OCI-LY7 (cell line): ENCODE measurements at regions not wholly inside any gene's neighbourhood (a gene's known extent, or its start where the extent isn't known, plus 50 kb on each side); places are given as distances from the start of the nearest gene placed in this dataset.
"Not testable (repeated sequence)": the region's sequence is repeated elsewhere in the genome, so short reads cannot be mapped to it uniquely, and the experiment has no call there.

ENCODE experiments used
- BruUV-seq: library from RNA; stranded (reverse); fragments of 400-500 nt; replicated peaks from 2 replicates; lab custom pipeline; 2021; lab: Mats Ljungman, UMichigan
- CTCF ChIA-PET: fragments of 300-600 bp; sonication (Branson Sonifier 250); formaldehyde crosslinking; loops from one replicate; lab custom pipeline; 2022; ENCODE audit warnings: antibody characterized with exemption; ENCODE audit not compliant: unreplicated experiment; lab: Charles Lee
- POLR2A ChIA-PET: fragments of 300-600 bp; sonication (Branson Sonifier 250); formaldehyde crosslinking; loops from one replicate; lab custom pipeline; 2022; ENCODE audit warnings: antibody characterized with exemption; lab: Charles Lee
- DNase-seq: peaks from one replicate; pipeline ENCODE4 v3.0.0-alpha.2; 2015; ENCODE audit warnings: low spot score
- H2AFZ ChIP-seq: fragments of 200-600 bp; sonication (generic), shearing (Covaris generic); 2 replicates; pipeline ENCODE4 v1.6.1; 2014; ENCODE audit warnings: mild to moderate bottlenecking, antibody characterized with exemption, low read length, moderate library complexity
- H3K27ac ChIP-seq: fragments of 200-600 bp; sonication (generic); 2 replicates; pipeline ENCODE4 v1.5.1; 2014; ENCODE audit warnings: mixed run types, low read depth, mild to moderate bottlenecking, moderate library complexity, low read length, inconsistent platforms; ENCODE audit not compliant: poor library complexity, severe bottlenecking
- H3K36me3 ChIP-seq: fragments of 200-600 bp; sonication (generic); 2 replicates; pipeline ENCODE4 v1.6.1; 2014; ENCODE audit warnings: mild to moderate bottlenecking, antibody characterized with exemption, low read length, moderate library complexity, mixed read lengths; ENCODE audit not compliant: insufficient read depth
- H3K4me1 ChIP-seq: fragments of 200-600 bp; sonication (generic); 2 replicates; pipeline ENCODE4 v1.5.1; 2014; ENCODE audit warnings: mild to moderate bottlenecking, low read length; ENCODE audit not compliant: insufficient read depth, poor library complexity, severe bottlenecking
- H3K4me2 ChIP-seq: fragments of 200-600 bp; sonication (generic); 2 replicates; pipeline ENCODE4 v1.6.1; 2014; ENCODE audit warnings: mild to moderate bottlenecking, low read length
- H3K4me3 ChIP-seq: fragments of 200-600 bp; sonication (generic); 2 replicates; pipeline ENCODE4 v1.5.1; 2014; ENCODE audit warnings: mild to moderate bottlenecking, low read depth, low read length; ENCODE audit not compliant: poor library complexity, severe bottlenecking
- H3K79me2 ChIP-seq: fragments of 200-600 bp; sonication (generic); 2 replicates; pipeline ENCODE4 v1.6.1; 2016; ENCODE audit warnings: low read depth, mild to moderate bottlenecking, low read length, moderate library complexity, mixed read lengths; ENCODE audit not compliant: insufficient read depth
- H3K9me2 ChIP-seq: fragments of 200-600 bp; sonication (generic); 2 replicates; pipeline ENCODE4 v1.6.1; 2016; ENCODE audit warnings: mild to moderate bottlenecking, low read length, mixed read lengths; ENCODE audit not compliant: insufficient read depth
- H3K9me3 ChIP-seq: fragments of 200-600 bp; sonication (generic); 2 replicates; pipeline ENCODE4 v1.6.1; 2014; ENCODE audit warnings: mild to moderate bottlenecking, mixed run types, low read length, mixed read lengths
- H4K20me1 ChIP-seq: fragments of 200-600 bp; sonication (generic); 2 replicates; pipeline ENCODE4 v1.6.1; 2014; ENCODE audit warnings: mild to moderate bottlenecking, antibody characterized with exemption, low read length, moderate library complexity, mixed read lengths; ENCODE audit not compliant: insufficient read depth
- EZH2phosphoT487 ChIP-seq: fragments of 200-600 bp; sonication (generic); IDR thresholded peaks from 2 replicates; pipeline ENCODE4 v1.6.1; 2018; ENCODE audit warnings: low read depth, borderline replicate concordance, mild to moderate bottlenecking, mixed run types, antibody characterized with exemption, low read length, moderate library complexity, mixed read lengths
- intact Hi-C: fragments of 100-400 bp; cut with micrococcal nuclease; formaldehyde crosslinking; loops from one replicate; pipeline ENCODE4 v1.10.0; 2022; ENCODE audit not compliant: unreplicated experiment
- TF ChIP-seq, protein P1 (sequence below): fragments of 200-600 bp; sonication (generic); conservative IDR thresholded peaks from 2 replicates; pipeline ENCODE4 v1.5.1; 2014; ENCODE audit warnings: mild to moderate bottlenecking, antibody characterized with exemption, low read length, moderate library complexity, mixed read lengths

GRCh38 chr17:21475571-21475970 is 99.4 kb downstream of the KCNJ12 start:
- Histone ChIP-seq H3K4me3 (no peak overlapping the region), H2AFZ (no peak overlapping the region), H4K20me1 (no peaks in the 10 kb centered on the region), H3K9me3 (no peaks in the 10 kb centered on the region), H3K4me1 (no peaks in the 10 kb centered on the region), H3K27ac (no peak overlapping the region), H3K36me3 (no peaks in the 10 kb centered on the region), H3K9me2 (no peaks in the 10 kb centered on the region), H3K79me2 (no peaks in the 10 kb centered on the region), H3K4me2 (no peak overlapping the region)
- intact Hi-C loops: no loop called here
- ChIA-PET CTCF (no interaction called here), POLR2A (interaction anchor here (0.6 kb wide), 1 partner anchor 432 kb away, joined by 3 read pairs; no protein-coding TSS in a partner anchor)
- no peak for DNase-seq
- TF ChIP-seq EZH2phosphoT487: no peak
- BruUV-seq: no TSS peak

- no peaks in the 10 kb centered on the region for H3K36me3 ChIP-seq
- no peak for DNase-seq
- H3K4me1 ChIP-seq: no peaks in the 10 kb centered on the region
- H2AFZ ChIP-seq: no peak overlapping the region
- intact Hi-C loops: no loop called here
- H3K27ac ChIP-seq: no peak overlapping the region
- H3K79me2 ChIP-seq: no peaks in the 10 kb centered on the region
- H4K20me1 ChIP-seq: no peaks in the 10 kb centered on the region
- ChIA-PET CTCF (no interaction called here), POLR2A (interaction anchor here (0.6 kb wide), 2 partner anchors 14 to 303 kb away, joined by 3 to 5 read pairs; no protein-coding TSS in a partner anchor)
- no peak overlapping the region for H3K4me3 ChIP-seq
- TF ChIP-seq, protein P1, sequence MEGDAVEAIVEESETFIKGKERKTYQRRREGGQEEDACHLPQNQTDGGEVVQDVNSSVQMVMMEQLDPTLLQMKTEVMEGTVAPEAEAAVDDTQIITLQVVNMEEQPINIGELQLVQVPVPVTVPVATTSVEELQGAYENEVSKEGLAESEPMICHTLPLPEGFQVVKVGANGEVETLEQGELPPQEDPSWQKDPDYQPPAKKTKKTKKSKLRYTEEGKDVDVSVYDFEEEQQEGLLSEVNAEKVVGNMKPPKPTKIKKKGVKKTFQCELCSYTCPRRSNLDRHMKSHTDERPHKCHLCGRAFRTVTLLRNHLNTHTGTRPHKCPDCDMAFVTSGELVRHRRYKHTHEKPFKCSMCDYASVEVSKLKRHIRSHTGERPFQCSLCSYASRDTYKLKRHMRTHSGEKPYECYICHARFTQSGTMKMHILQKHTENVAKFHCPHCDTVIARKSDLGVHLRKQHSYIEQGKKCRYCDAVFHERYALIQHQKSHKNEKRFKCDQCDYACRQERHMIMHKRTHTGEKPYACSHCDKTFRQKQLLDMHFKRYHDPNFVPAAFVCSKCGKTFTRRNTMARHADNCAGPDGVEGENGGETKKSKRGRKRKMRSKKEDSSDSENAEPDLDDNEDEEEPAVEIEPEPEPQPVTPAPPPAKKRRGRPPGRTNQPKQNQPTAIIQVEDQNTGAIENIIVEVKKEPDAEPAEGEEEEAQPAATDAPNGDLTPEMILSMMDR: no peak
- no peak for TF ChIP-seq EZH2phosphoT487
- no peaks in the 10 kb centered on the region for H3K9me3 ChIP-seq
- H3K4me2 ChIP-seq: no peak overlapping the region
- no peaks in the 10 kb centered on the region for H3K9me2 ChIP-seq
- no TSS peak for BruUV-seq
Measured at GRCh38 chr17:21476867-21477266, 100.7 kb downstream of the KCNJ12 start.

GRCh38 chr17:21482189-21482865 is 106.2 kb downstream of the KCNJ12 start:
- H3K9me3 ChIP-seq: no peaks in the 10 kb centered on the region
- no peak for TF ChIP-seq EZH2phosphoT487
- TF ChIP-seq, protein P1: no peak
- no peak overlapping the region for H3K27ac ChIP-seq
- H3K36me3 ChIP-seq: no peaks in the 10 kb centered on the region
- H2AFZ ChIP-seq: no peak overlapping the region
- DNase-seq: no peak
- intact Hi-C loops: no loop called here
- no peaks in the 10 kb centered on the region for H3K4me1 ChIP-seq
- no TSS peak for BruUV-seq
- H3K4me3 ChIP-seq: no peak overlapping the region
- no peaks in the 10 kb centered on the region for H3K9me2 ChIP-seq
- H4K20me1 ChIP-seq: no peaks in the 10 kb centered on the region
- CTCF ChIA-PET: no interaction called here
- H3K4me2 ChIP-seq: no peak overlapping the region
- POLR2A ChIA-PET: no interaction called here
- H3K79me2 ChIP-seq: no peaks in the 10 kb centered on the region

GRCh38 chr17:21488043-21488442 is 111.9 kb downstream of the KCNJ12 start:
- POLR2A ChIA-PET, H3K36me3 ChIP-seq, H3K4me3 ChIP-seq, H3K4me1 ChIP-seq, H3K9me2 ChIP-seq, H3K4me2 ChIP-seq, H3K27ac ChIP-seq, CTCF ChIA-PET, intact Hi-C loops, H4K20me1 ChIP-seq, H2AFZ ChIP-seq, BruUV-seq, H3K9me3 ChIP-seq, DNase-seq, H3K79me2 ChIP-seq: not testable (repeated sequence)
